RWPE1 (cell line): ENCODE measurements at regions not wholly inside any gene's neighbourhood (a gene's known extent, or its start where the extent isn't known, plus 50 kb on each side); places are given as distances from the start of the nearest gene placed in this dataset.

Experiments
- CTCF ChIA-PET: fragments of 350-600 bp; sonication (Branson Sonifier 250); formaldehyde crosslinking; extraction: SDS; loops from one replicate; lab custom pipeline; 2021; lab: Yijun Ruan, JAX
- POLR2A ChIA-PET: fragments of 400-600 bp; formaldehyde crosslinking; extraction: SDS; loops from one replicate; lab custom pipeline; 2020; ENCODE audit warnings: antibody characterized with exemption; ENCODE audit not compliant: low non-redundant PET; lab: Yijun Ruan, JAX
- DNase-seq: peaks from one replicate; pipeline ENCODE4 v3.0.0; 2012; ENCODE audit warnings: low spot score
- H3K27ac ChIP-seq: fragments of 450-650 bp; 2 replicates; pipeline ENCODE4 v1.5.1; 2017
- TF ChIP-seq, protein P1 (sequence below): fragments of 450-650 bp; conservative IDR thresholded peaks from 2 replicates; pipeline ENCODE4 v1.5.1; 2017; ENCODE audit warnings: low read depth, mild to moderate bottlenecking

DNA sequence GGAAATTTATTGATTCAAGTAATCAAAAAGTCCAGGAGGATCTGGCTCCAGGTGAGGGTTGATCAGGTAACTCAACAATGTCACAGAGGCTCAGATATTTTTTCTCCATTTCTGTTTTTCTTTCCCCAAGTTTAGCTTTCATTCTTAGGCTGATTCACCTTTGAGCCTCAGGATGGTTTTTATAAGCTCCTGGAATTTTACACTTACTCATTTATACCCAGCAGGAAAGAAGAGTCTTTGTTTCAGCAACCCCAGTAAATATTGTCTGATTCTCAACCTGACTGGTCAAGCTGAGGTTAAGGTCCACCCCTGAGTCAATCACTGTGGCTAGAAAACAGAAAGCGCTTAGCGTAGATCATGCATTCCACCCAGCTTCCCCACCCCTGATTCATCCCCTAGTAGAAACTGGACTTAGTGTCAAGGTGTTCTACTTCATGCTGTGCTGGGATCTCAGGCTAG lies 500.6 kb downstream of the KIF4B start:
- TF ChIP-seq, protein P1, sequence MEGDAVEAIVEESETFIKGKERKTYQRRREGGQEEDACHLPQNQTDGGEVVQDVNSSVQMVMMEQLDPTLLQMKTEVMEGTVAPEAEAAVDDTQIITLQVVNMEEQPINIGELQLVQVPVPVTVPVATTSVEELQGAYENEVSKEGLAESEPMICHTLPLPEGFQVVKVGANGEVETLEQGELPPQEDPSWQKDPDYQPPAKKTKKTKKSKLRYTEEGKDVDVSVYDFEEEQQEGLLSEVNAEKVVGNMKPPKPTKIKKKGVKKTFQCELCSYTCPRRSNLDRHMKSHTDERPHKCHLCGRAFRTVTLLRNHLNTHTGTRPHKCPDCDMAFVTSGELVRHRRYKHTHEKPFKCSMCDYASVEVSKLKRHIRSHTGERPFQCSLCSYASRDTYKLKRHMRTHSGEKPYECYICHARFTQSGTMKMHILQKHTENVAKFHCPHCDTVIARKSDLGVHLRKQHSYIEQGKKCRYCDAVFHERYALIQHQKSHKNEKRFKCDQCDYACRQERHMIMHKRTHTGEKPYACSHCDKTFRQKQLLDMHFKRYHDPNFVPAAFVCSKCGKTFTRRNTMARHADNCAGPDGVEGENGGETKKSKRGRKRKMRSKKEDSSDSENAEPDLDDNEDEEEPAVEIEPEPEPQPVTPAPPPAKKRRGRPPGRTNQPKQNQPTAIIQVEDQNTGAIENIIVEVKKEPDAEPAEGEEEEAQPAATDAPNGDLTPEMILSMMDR: no peak
- no peak overlapping the region for H3K27ac ChIP-seq
- no peak for DNase-seq
- POLR2A ChIA-PET: no interaction called here
- CTCF ChIA-PET: no interaction called here

DNA sequence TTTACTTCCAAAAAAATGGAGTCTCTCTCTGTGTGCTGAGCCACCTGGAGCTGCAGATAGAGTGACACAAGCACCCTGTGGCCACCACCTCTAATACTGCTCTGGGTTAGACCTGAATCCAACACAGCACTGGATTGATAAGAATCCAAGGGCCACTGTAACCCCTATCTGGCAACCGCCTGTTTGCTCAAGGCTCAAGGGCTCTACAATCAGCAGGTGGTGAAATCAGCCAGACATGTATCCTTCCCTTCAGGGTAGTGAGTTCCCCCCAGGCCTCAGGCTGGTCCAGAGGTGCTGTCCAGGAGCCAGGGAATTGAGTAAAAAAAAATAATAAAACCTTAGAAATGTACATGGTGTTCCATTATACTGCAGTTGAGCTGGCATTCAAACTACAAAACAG lies 509.0 kb downstream of the KIF4B start:
- no peak for DNase-seq
- TF ChIP-seq, protein P1: no peak
- ChIA-PET CTCF (interaction anchor here (0.6 kb wide), 1 partner anchor 56 kb away, joined by 5 read pairs; no protein-coding TSS in a partner anchor), POLR2A (no interaction called here)
- H3K27ac ChIP-seq: no peak overlapping the region

DNA sequence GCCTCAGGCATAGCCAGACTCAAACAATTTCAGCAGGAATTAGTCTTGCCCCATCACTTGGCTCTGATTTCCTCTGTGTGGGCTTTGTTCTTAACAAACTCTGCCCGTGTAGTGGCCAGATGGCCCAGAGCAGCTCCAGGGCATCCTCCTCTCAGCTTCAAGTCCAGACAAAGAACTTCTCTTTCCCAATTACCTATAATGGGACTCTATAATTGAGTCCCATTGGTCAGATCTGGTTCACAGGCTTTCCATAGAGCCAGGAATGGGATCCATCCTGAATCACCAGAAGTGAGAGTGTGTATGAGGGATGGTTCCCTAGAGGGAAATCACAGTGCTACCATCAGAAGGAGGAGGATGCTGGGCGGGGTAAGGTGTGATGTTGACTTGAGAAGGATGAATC lies 515.8 kb downstream of the KIF4B start:
- TF ChIP-seq, protein P1: no peak
- DNase-seq: peak; percentile 91
- ChIA-PET POLR2A (no interaction called here), CTCF (no interaction called here)
- no peak overlapping the region for H3K27ac ChIP-seq

DNA sequence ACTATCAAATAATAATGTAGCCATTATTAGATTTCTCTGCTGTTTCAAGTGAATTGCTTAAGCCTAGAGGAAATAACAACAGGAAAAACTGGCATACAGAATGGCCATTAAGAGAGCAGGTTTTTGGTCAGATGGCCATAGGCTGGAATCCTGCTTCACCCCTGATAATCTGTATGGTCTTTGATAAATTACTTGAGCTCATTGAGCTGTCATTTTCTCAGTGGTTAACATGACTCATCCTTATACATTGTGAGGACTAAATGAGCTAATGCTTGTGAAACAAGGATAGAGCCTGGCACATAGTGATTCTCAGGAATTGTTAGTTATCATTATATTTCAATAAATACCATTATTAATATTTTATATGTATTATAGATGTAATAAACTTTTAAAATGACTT lies 516.5 kb downstream of the KIF4B start:
- peak; percentile 65 for DNase-seq
- ChIA-PET CTCF (no interaction called here), POLR2A (no interaction called here)
- TF ChIP-seq, protein P1: no peak
- no peak overlapping the region for H3K27ac ChIP-seq

DNA sequence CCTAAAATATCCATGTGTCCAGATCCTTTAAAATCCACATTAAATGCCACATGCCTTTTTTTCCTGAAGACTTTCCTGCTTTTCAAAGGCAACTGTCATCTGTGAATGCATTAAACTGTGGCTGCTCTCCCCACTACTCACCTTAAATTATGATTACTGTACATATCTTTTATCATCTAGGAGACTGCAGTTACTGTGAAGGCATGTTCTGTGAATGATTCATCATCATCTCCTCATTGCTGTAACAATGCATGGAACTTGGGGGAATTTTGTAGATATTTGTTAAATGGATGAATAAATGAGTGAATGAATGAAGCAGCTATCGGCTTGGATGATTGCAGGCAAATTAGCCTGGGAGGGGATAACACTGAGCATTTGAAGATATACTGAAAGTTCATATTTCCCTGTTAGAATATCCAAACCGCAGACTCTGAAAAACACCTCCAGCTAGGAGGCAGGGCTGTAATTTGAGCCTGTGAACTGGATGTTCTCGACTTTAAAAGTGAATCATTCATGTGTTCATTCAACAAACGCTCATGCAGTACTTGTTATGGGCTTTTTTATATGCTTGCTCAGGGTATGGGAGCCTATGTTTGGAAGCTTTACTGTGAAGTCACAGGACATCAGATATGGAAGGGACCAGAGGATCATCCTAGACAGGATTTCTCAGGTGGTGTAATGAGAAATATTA lies 519.2 kb downstream of the KIF4B start:
- CTCF ChIA-PET: no interaction called here
- TF ChIP-seq, protein P1: no peak
- DNase-seq: peak; percentile 50
- no peak overlapping the region for H3K27ac ChIP-seq
- POLR2A ChIA-PET: no interaction called here

DNA sequence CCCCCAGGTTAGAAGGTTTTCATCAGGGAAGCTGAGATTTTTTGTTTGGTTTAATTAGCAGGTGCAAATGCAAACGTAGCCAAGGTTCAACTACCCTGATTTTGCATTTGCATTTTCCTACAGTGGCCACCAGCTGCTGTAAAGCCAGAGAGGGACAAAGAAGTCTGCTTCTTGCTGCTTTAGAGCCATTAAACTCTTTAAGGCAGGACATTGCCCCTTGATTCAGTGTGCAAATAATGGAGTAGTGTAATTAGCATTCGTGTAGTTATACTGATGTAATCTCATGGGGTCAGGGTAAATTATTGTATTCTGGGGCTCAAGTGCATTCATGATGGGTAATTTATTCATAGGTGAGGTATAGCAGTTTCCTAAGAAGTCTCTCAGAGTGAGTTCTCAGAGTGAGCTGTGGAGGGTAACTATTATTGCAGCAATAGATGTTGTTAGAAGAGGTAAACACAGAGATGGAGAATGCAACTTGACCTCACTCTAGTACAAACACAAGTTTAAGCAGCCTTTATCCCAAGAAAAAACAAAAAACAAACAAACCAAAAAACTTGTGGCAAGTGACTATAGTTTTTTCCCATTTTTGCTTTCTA lies 526.5 kb downstream of the KIF4B start:
- ChIA-PET POLR2A (no interaction called here), CTCF (interaction anchor here (0.7 kb wide), 1 partner anchor 1174 kb away, joined by 3 read pairs; no protein-coding TSS in a partner anchor)
- no peak for DNase-seq
- H3K27ac ChIP-seq: no peak overlapping the region
- TF ChIP-seq, protein P1: no peak
